ENCODE measurements at regions not wholly inside any gene's neighbourhood (a gene's known extent, or its start where the extent isn't known, plus 50 kb on each side); places are given as distances from the start of the nearest gene placed in this dataset.

- TF ChIP-seq CTCF (conservative IDR thresholded peaks at IDR 0.05; ENCODE audit: low read depth, low read length) (no peak), EZH2 (IDR thresholded peaks at IDR 0.05; ENCODE audit: borderline replicate concordance, low read depth, low read length, poor library complexity, severe bottlenecking) (no peak)
These were observed 670.2 kb upstream of the CITED2 start for GRCh38 chr6:140044626-140045025.

Data from A673 (cell line).